ENCODE measurements at regions not wholly inside any gene's neighbourhood (a gene's known extent, or its start where the extent isn't known, plus 50 kb on each side); places are given as distances from the start of the nearest gene placed in this dataset.
"Not testable (repeated sequence)": the region's sequence is repeated elsewhere in the genome, so short reads cannot be mapped to it uniquely, and the experiment has no call there.

GRCh38 chr14:87034680-87035079 lies 958.3 kb downstream of the GALC start:
- CTCF ChIA-PET, result no interaction called here
- no TSS peak for BruUV-seq (replicated peaks)
- H2AFZ ChIP-seq, result no peak overlapping the region
- no peak overlapping the region for H3K4me3 ChIP-seq
- H3K27ac ChIP-seq, result no peak overlapping the region
- H3K4me2 ChIP-seq, result no peak overlapping the region
- no peaks in the 10 kb centered on the region for H3K4me1 ChIP-seq (replicated peaks; ENCODE audit: insufficient read depth)
- POLR2A ChIA-PET (ENCODE audit: unreplicated experiment), result no interaction called here
- intact Hi-C loops (cut with micrococcal nuclease; ENCODE audit: unreplicated experiment), result no loop called here
- TF ChIP-seq CTCF (conservative IDR thresholded peaks at IDR 0.05), result no peak
- TF ChIP-seq EZH2 (IDR thresholded peaks at IDR 0.05; ENCODE audit: low read depth), result no peak
- no peaks in the 10 kb centered on the region for H3K79me2 ChIP-seq (ENCODE audit: low read depth)
- H3K9me3 ChIP-seq (ENCODE audit: insufficient read depth, low read depth), result no peaks in the 10 kb centered on the region
- H4K20me1 ChIP-seq (ENCODE audit: insufficient read depth), result no peaks in the 10 kb centered on the region
- H3K9me2 ChIP-seq (ENCODE audit: insufficient read depth), result no peaks in the 10 kb centered on the region
- no peaks in the 10 kb centered on the region for H3F3A ChIP-seq (ENCODE audit: insufficient read depth, low read depth)
- H3K36me3 ChIP-seq (ENCODE audit: low read depth), result no peaks in the 10 kb centered on the region
- H3K27me3 ChIP-seq (ENCODE audit: insufficient read depth, low read depth), result no peaks in the 10 kb centered on the region
- DNase-seq, result no peak

DNA sequence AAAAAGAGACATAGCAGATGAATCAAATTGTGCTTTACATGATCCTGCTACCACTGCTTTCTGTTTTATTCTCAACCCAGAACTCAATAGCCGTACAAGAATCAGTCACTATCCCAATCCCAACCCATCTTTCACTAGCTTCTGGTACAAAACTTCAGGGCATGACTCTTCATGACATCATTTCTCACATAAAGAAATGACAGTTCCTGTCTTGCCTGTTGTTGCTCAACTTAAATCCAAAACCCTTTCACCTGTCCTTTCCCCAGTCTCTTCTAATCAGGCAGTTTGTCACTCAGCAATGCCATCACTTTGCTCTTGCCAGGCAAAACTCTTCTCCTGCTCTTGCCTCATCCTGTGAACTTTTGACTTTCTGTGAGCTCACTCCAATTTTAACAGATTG lies 962.8 kb downstream of the GALC start:
- Histone ChIP-seq H3F3A (ENCODE audit: insufficient read depth, low read depth) (no peaks in the 10 kb centered on the region), H3K4me3 (no peak overlapping the region), H3K27me3 (ENCODE audit: insufficient read depth, low read depth) (no peaks in the 10 kb centered on the region), H3K9me2 (ENCODE audit: insufficient read depth) (no peaks in the 10 kb centered on the region), H3K9me3 (ENCODE audit: insufficient read depth, low read depth) (no peaks in the 10 kb centered on the region), H3K27ac (no peak overlapping the region), H3K79me2 (ENCODE audit: low read depth) (no peaks in the 10 kb centered on the region), H3K36me3 (ENCODE audit: low read depth) (no peaks in the 10 kb centered on the region), H4K20me1 (ENCODE audit: insufficient read depth) (no peaks in the 10 kb centered on the region), H3K4me1 (replicated peaks; ENCODE audit: insufficient read depth) (no peaks in the 10 kb centered on the region), H3K4me2 (no peak overlapping the region), H2AFZ (no peak overlapping the region)
- BruUV-seq (replicated peaks), result no TSS peak
- intact Hi-C loops (cut with micrococcal nuclease; ENCODE audit: unreplicated experiment), result no loop called here
- no peak for DNase-seq
- POLR2A ChIA-PET (ENCODE audit: unreplicated experiment), result no interaction called here
- CTCF ChIA-PET, result no interaction called here
- TF ChIP-seq CTCF (conservative IDR thresholded peaks at IDR 0.05) (no peak), EZH2 (IDR thresholded peaks at IDR 0.05; ENCODE audit: low read depth) (no peak)

GRCh38 chr14:87020106-87020505 lies 972.9 kb downstream of the GALC start:
- H3K9me3 ChIP-seq (ENCODE audit: insufficient read depth, low read depth); H3K4me2 ChIP-seq; DNase-seq; intact Hi-C loops (cut with micrococcal nuclease; ENCODE audit: unreplicated experiment); H3K9me2 ChIP-seq (ENCODE audit: insufficient read depth); H4K20me1 ChIP-seq (ENCODE audit: insufficient read depth); CTCF ChIA-PET; H3K4me3 ChIP-seq; BruUV-seq (replicated peaks); H2AFZ ChIP-seq; H3K36me3 ChIP-seq (ENCODE audit: low read depth); H3K27me3 ChIP-seq (ENCODE audit: insufficient read depth, low read depth); H3F3A ChIP-seq (ENCODE audit: insufficient read depth, low read depth); H3K79me2 ChIP-seq (ENCODE audit: low read depth); H3K27ac ChIP-seq; H3K4me1 ChIP-seq (replicated peaks; ENCODE audit: insufficient read depth); POLR2A ChIA-PET (ENCODE audit: unreplicated experiment): not testable (repeated sequence)

DNA sequence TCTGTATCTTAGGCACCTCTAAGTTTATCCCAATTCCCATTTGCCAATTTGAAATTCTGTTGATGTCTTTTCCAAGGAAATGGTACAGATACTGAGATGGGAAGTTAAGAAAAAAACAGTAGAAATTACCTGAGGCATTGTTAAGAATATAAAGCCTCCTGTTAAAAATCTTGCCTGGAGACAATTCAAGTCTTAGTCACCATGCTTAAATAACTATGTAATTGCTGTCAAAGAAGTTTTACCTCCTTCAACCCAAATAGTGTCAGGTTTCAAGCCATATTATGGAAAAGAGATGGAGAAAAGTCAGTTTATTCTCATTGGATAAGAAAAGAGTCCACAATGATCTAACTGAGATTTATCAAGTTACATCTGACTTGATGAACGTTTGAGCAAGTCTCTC lies 974.7 kb downstream of the GALC start:
- no peaks in the 10 kb centered on the region for H3K27me3 ChIP-seq (ENCODE audit: insufficient read depth, low read depth)
- ChIA-PET POLR2A (ENCODE audit: unreplicated experiment) (no interaction called here), CTCF (no interaction called here)
- no peaks in the 10 kb centered on the region for H3F3A ChIP-seq (ENCODE audit: insufficient read depth, low read depth)
- TF ChIP-seq CTCF (conservative IDR thresholded peaks at IDR 0.05), result no peak
- TF ChIP-seq EZH2 (IDR thresholded peaks at IDR 0.05; ENCODE audit: low read depth), result no peak
- H3K9me2 ChIP-seq (ENCODE audit: insufficient read depth), result no peaks in the 10 kb centered on the region
- no TSS peak for BruUV-seq (replicated peaks)
- H3K4me2 ChIP-seq, result no peak overlapping the region
- H3K27ac ChIP-seq, result no peak overlapping the region
- H3K79me2 ChIP-seq (ENCODE audit: low read depth), result no peaks in the 10 kb centered on the region
- H3K36me3 ChIP-seq (ENCODE audit: low read depth), result no peaks in the 10 kb centered on the region
- intact Hi-C loops (cut with micrococcal nuclease; ENCODE audit: unreplicated experiment), result no loop called here
- DNase-seq, result no peak
- H2AFZ ChIP-seq, result no peak overlapping the region
- H3K4me1 ChIP-seq (replicated peaks; ENCODE audit: insufficient read depth), result no peaks in the 10 kb centered on the region
- no peaks in the 10 kb centered on the region for H3K9me3 ChIP-seq (ENCODE audit: insufficient read depth, low read depth)
- no peak overlapping the region for H3K4me3 ChIP-seq
- H4K20me1 ChIP-seq (ENCODE audit: insufficient read depth), result no peaks in the 10 kb centered on the region

All from PC-9 (cell line).